SH-SY5Y (cell line): ENCODE measurements at regions not wholly inside any gene's neighbourhood (a gene's known extent, or its start where the extent isn't known, plus 50 kb on each side); places are given as distances from the start of the nearest gene placed in this dataset.

Experiments
- GATA2 ChIP-seq: IDR thresholded peaks from 2 replicates; pipeline ENCODE4 v1.6.1; 2011; ENCODE audit warnings: mild to moderate bottlenecking, low read depth, low read length
- GATA3 ChIP-seq: IDR thresholded peaks from 2 replicates; pipeline ENCODE4 v1.6.1; 2011; ENCODE audit warnings: low read depth, mild to moderate bottlenecking, low read length, moderate library complexity

- TF ChIP-seq GATA3 (no peak), GATA2 (no peak)
Observed at GRCh38 chr5:117299936-117300328, 725.3 kb upstream of the SEMA6A start.

- TF ChIP-seq GATA2 = no peak
- no peak for TF ChIP-seq GATA3
Observed at GRCh38 chr5:117299224-117299935, 724.8 kb upstream of the SEMA6A start.

GRCh38 chr5:117296872-117297271, 722.2 kb upstream of the SEMA6A start:
- no peak for TF ChIP-seq GATA3
- no peak for TF ChIP-seq GATA2

GRCh38 chr5:117295941-117296340, 721.3 kb upstream of the SEMA6A start:
- TF ChIP-seq GATA2 = no peak
- TF ChIP-seq GATA3 = no peak

GRCh38 chr5:117286813-117287212, 712.2 kb upstream of the SEMA6A start:
- TF ChIP-seq GATA2 (no peak), GATA3 (no peak)

- TF ChIP-seq GATA2 = no peak
- no peak for TF ChIP-seq GATA3
Observed at GRCh38 chr5:117271656-117272055, 697.0 kb upstream of the SEMA6A start.

GRCh38 chr5:117266280-117266679, 691.7 kb upstream of the SEMA6A start:
- TF ChIP-seq GATA2 = no peak
- no peak for TF ChIP-seq GATA3

GRCh38 chr5:117263231-117263630, 688.6 kb upstream of the SEMA6A start:
- TF ChIP-seq GATA3 (no peak), GATA2 (no peak)

GRCh38 chr5:117262572-117263131, 688.0 kb upstream of the SEMA6A start:
- no peak for TF ChIP-seq GATA2
- TF ChIP-seq GATA3 = no peak

GRCh38 chr5:117261948-117262571, 687.4 kb upstream of the SEMA6A start:
- TF ChIP-seq GATA3 (no peak), GATA2 (no peak)

GRCh38 chr5:117255211-117256027, 680.8 kb upstream of the SEMA6A start:
- TF ChIP-seq GATA2 (no peak), GATA3 (no peak)

GRCh38 chr5:117252566-117252965, 677.9 kb upstream of the SEMA6A start:
- TF ChIP-seq GATA3 (no peak), GATA2 (no peak)

GRCh38 chr5:117249086-117249815, 674.6 kb upstream of the SEMA6A start:
- TF ChIP-seq GATA2 (no peak), GATA3 (no peak)

GRCh38 chr5:117246424-117246823, 671.8 kb upstream of the SEMA6A start:
- TF ChIP-seq GATA2 (no peak), GATA3 (no peak)

- TF ChIP-seq GATA3 = no peak
- TF ChIP-seq GATA2 = no peak
Observed at GRCh38 chr5:117245130-117245529, 670.5 kb upstream of the SEMA6A start.
